SW480 (cell line): ENCODE measurements at regions not wholly inside any gene's neighbourhood (a gene's known extent, or its start where the extent isn't known, plus 50 kb on each side); places are given as distances from the start of the nearest gene placed in this dataset.

ENCODE experiments used
- DNase-seq: peaks from one replicate; pipeline ENCODE4 v3.0.0-alpha.2; 2016; ENCODE audit warnings: low spot score

DNA sequence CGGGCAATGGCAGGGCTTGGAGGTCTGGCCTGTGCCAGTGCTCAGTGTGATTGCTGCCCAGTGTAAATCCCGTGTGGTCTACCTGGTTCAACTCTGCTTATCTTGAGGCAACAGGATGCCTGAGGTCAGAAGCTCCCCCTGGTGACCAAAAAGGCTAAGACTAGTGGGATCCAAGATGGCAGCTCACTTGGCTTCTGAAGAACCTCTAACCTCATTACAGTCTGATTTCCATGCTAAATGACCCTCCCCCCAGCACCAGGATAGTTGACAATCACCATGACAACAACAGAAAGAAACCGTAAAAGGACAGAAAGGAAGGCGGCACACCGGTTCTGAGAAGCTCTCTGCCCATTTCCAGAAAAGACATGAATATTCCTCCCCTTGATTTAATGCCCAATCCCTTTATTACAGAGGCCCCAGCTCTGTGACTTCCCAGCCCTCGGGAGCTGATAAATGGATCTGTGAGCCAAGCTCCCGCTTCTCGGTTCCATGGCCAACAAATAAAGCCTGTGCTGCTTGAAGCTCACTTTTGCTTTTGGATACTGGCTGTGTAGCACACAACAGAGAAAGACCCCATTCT lies 398.4 kb downstream of the CTTN start:
- DNase-seq: peak; percentile 24

DNA sequence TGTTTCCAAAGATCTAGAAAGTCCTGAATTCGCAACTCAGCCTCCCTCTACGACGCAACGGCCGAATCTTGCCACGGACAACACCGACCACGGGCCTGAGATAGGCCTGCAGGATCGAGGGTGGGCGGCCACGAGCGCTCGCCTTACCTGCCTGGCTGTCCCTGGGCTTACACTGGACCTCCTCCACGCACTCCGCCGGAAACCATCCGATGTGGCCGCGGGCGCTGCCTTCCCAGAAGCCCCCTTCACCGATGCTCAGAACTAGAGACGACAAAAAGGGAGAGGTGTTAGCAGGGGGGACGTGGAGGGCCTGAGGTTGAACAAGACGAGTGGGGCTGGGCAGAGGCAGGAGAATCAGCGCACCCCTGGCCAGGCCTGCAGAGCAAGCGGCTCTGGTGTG lies 400.0 kb downstream of the CTTN start:
- no peak for DNase-seq

DNA sequence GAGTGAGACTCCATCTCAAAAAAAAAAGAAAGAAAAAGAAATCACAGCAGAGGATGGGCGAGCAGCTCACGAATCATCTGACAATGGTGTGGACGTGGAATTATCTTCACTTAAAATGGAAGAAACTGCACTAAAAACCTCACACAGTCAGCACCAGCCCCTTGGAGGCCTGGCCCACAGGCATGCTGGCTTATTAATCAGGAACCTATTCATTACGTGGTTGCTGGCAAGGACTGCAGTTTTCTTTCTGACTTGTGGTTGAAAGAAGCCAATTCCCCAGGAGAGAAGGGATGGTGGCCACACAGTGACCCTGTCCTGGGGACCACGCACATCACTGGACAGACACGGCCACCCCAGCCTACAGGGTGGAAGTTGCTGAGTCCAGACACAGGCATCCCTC lies 401.1 kb downstream of the CTTN start:
- DNase-seq: no peak

DNA sequence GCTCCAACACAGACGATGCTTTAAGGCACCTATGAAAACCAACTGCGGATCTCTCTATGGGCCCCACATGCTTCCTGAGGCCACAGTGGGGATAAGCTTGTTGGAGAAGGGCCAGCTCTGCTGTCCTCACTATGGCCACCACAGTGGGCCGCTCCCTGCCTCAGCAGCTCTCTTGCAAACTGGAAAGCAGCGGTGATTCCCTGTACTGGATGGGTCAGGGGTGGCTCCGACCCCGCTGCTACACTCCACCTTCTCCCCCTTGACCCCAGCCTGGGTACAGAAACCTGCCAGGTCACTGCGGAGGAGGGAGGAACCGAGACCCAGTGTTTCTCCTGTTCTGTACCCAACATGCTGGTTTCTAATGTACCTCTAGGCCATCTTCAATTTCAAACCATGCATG lies 403.9 kb downstream of the CTTN start:
- DNase-seq: no peak

DNA sequence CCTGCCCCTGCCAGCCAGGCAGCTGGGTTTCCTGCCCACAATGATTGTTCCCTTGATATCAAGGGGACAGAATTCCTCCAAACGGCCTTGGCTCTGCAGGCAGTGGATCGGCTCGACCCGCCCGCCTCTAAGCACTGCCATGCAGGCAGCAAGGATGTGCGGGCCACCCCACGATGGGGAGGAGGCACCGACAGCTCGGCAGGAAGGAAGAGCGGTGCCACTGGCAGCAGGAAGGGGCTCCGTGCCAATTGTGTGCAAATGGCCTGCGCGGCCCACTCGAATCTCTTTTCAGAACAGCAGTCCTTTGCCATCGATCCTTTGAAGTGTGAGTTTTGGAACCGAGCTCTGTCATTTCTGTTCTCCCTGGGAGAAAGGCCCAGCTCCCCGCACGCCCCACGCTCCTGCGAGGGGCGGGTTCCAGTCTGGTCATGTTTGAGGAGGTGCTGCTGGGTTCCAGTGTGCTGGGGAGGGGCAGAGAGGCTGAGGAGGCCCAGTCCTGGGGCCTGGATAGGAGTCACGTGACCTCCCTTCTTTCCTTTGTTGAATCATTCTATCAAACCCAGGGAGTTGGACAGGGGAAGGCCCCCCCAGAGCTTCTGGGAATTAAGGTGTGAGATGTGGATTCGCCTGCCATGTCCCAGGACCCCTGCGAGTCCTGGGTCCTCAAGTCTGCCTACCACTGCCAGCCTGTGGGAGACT lies 406.0 kb downstream of the CTTN start:
- DNase-seq: no peak

DNA sequence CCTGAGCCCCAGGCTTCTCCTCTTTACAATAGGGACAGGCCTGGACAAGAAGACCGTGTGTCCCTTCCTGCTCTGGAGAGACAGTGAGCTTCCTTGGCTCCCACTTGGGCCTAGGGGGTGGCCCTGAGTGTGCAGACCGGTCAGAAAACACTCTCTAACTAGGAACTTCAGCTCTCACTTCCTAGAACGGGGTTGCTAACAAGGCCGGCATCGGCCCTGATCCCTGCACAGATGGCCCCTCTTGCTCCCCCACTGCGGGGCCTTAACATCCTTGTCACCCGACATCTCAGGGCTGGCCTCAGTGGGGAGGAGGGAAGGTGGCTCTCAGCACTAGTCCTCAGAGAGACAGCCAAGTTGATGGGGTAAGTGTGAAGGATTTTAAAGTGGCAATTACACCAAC lies 406.9 kb downstream of the CTTN start:
- DNase-seq: no peak

DNA sequence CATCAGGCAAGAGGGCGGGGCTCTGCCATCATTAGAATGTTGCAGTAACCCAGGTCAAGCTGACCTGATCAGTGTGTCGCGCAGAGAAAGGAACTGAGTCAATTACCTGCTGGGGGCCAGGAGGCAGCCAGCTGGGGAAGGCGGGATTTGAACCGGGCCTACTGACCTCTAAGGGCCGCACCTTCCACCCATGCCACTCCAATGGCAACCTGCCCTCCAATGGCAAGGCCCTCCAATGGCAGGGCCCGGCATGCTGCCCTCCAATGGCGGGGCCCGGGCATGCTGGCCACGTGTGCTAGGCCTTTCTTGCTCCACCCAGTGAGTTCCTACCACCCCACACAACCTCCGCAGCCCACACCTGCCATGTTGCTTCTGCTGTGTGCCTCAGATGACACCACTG lies 407.6 kb downstream of the CTTN start:
- DNase-seq: no peak

DNA sequence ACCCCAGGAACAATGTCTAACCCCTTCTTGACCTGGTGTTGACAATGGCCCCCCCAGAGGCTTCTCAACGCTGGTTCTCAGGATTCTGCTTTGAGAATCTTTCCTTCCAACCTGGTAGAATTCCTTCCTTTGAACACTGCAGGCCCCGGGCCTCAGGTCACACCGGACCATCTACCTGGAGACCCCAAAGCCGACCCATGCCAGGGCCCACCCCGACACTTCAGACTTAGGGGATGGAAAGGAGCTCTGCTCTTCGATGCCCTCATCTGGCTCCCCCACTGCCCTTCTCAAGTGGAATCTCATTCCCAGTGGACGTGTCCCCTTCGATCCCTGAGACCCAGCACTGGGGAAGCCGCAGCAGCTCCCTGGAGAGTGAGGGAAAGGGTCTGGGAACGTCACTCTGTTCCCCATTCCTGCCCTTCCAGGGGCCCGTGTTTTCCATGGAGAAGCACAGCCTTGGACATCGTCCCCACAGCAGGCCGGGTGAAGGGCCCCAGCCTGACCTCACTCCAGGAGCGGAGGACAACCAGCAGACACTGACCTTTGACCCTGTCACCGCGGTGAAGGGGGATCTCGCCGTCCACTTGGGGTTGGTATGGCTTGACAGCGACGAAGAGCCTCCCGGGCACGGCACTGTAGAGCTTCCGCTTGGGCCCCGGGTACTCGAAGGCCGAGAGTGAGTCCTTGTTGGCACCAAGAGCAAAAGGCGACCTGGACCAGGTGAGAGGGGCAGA lies 408.3 kb downstream of the CTTN start:
- no peak for DNase-seq

DNA sequence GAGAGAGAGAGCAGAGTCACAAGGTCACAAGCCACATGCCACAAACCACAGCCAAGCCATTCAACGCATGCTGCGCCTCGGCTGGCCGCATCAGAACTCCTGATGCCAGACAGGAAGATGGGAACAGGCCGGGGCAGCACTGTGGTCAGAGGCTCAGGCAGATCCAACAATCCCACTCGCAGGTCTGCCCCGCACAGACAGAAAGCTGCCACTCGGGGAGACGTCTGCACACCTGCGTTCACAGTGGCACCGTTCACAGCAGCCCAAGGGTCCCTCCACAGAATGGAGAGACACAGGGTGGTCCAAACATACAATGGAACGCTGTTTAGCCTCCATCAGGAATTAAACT lies 408.8 kb downstream of the CTTN start:
- no peak for DNase-seq

DNA sequence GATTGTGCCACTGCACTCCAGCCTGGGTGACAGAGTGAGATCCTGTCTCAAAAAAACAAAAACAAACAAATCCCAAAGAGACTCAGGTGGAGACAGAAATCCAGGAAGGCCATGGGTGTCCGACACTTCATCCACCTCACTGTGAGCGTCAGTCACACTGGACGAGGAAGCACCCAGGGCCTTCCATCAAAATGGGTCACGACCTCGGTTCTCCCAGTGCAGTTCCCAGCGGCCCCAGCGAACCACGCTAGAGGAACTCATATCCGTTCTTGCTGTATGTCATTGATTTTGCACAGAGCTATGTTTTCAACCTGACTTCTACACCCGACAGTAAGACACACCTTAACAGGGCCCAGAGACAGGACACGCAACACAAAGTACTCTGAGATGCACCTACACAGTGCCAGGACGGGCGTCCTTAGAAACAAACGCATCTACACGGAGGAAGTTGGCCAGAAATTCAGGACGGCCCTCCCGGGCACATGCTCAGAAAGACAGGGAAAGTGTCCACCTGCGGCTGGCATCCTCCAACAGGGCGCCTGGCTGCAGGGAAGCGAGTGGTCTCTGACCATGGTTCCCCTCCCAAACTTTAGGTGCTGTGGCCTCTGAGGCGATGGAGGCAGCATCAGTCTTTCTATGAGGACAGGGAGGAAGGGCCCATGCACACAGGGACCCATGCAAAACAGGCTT lies 410.5 kb downstream of the CTTN start:
- DNase-seq: no peak

DNA sequence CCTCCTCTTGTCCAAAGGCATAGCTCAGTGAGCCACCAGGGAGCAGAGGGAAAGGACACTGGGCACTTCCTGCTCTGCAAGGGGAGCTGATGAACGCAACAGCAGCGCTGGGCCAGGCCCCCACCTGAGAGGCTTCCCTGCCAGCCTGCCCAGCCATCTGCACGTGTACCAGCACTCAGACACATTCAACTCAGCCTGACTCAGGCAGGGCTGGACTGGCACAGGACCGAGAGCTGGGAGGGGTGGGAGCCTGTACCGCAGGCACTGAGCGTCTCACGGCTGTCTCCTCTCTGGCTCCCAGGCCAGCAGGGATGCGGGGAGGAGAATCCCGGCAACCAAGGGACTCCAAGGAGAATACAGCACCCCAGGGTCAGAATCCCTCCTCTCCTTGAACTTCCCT lies 411.8 kb downstream of the CTTN start:
- no peak for DNase-seq

DNA sequence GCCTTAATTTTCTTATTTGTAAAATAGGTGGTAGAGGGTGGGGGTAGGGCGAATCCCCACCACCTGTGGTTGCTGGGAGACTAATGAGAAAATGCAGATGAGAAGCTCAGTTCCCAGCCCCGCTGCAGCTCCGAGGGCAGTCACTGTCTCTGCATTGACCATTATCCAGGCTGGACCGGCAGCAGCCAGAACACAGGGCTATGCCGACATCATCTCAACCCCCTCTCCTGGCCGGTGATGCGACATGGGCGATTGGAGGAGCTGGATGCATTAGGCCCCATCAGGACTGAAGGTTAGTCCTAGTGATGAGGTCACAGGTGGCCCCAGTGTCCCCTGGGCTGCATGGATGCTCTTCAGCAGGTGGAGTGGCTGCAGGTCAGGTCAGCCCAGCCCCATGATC lies 412.4 kb downstream of the CTTN start:
- DNase-seq: no peak

DNA sequence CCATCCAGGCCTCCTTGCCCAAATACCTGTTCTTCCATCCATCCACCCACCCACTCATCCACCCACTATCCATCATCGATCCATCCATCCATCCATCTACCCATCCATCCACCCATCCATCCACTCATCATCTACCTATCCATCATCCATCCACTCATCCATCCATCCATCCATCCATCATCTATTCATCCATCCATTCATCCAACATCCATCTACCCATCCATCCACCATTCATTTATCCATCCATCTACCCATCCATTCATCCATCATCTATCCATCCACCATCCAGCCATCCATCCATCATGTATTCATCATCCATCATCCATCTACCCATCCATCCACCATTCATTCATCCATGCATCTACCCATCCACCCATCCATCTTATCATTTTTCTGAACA lies 413.2 kb downstream of the CTTN start:
- no peak for DNase-seq

DNA sequence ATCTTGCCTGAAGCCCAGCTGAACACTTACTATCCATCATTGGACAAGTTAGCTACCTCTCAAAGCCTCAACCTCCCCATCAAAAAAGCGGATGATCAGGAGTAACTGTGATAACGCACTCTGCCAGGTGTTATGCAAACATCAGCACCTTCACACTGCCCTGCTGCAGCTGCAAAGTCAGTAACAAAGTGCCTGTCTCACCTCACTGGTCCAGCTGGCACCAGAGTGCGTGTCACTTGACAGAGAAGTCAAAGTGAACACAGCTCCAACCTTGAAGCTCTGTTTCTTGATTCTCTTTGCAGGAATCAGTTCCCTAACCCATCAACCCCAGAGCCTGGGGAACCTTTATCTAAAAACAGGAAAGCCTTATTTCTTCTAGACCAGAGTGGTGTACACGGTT lies 413.6 kb downstream of the CTTN start:
- no peak for DNase-seq

DNA sequence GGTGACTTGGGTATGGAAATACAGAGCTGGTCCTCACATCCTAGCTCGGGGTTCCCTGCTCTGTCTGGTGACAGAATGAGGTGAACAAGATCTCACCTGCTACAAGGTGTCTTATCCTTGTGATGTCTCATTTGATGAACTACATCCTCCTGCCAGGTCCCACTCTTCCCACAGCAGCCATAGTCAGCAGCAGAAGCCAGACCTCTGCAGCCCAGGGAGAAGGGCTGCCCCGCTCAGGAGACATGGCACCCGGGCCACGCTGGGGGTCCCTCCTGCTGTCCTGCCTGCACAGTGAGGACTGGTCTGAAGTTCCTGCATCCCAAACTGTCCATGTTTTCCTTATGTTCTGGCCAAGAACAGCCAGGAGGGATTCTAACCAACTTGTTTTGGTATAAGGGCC lies 414.1 kb downstream of the CTTN start:
- DNase-seq: no peak

DNA sequence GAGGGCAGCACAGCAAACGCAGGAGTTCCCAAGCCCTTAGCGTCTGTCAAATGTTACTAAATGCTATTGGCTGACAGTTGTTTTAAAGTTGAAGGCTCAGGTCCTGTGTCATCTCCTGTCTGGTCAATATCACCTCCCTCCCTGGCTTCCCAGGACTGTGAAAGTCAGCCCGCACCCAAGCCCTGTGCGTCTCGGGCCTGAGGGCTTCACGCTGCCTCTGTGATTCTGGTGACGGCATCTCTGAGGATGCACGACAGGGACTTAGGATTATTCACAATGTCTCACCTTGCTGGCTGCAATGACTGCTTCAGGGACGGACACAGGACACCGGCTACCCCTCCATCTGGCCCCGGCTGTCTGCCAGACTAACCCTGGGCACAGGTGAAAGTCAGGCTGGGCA lies 415.3 kb downstream of the CTTN start:
- no peak for DNase-seq

DNA sequence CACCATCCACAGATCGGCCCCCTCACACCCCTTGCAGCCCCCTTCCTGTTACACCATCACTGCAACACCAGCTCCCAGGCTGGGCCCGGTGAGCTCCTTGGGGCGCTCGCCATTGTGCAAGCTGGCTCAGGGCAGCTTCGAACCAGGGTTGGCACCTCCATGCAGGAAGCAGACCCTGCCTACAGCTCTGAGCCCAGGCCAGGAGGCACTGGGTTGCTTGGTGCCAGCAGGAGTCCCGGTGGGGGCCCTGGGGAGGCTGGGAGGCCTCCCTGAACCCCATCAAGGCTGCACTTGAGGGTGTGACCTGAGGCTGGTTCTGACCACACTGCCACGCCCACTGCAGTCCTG lies 417.1 kb downstream of the CTTN start:
- DNase-seq: no peak

DNA sequence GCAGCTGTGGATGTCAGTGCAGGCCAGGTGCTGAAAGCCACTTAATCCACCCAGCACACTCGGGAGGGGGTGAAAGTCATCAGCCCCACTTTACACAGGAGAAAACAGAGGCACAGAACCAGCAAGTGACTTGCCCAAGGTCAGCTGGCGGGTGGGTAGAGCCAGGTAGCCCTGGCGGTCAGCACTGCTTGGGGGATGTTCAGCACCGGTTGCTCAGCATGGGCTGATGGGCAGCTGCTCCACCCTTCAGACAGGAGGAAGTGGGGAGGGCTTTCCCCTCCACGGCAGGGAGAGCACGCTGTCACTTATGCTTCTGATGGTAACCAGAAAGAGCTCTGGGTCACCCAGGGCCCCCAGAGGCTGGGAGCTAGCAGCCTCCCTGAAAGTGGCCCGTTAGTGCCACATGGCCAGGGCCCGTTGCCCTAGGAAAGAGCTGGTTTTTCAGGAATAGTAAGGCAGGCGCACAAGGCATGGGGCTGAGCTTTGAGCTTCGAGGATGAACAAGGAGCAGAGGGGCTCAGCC lies 417.9 kb downstream of the CTTN start:
- no peak for DNase-seq

DNA sequence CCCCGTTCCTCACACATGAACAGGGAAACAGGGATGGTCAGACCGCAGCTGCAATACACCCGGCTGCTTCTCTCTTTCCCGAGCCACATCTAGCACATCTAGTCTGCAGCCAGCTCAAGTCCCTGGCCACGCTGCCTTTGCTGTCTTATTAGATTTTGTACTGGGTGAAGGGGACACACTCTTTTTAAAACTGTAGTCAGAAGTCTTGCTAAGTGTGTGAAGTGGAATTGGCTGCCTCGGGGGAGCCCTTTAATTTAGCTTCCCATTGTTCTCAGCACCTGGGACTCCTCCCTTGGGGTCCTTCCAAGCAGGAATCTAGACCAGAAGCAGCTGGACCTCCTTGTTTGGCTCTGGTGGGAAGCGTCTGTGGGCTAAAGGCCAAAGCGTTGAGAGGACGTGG lies 420.0 kb downstream of the CTTN start:
- DNase-seq: no peak

DNA sequence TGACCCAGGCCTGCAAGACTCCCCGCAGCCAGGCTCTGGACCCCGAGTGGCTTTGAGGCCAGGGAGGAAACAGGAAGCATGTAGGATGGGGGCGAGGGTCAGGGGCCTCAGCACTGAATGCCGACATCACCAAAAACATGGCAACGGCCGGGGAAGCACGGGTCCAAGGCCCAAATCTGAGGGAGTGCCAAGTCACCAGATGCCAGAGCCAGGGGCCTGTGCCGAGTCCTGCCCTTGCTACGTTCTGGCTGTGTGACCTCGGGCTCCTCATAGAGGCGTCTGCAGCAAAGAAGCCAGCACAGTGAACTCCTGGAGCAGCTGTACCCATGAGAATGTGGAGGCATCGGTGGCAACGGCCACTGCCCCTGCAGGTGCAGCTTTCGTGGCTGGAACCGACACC lies 420.7 kb downstream of the CTTN start:
- DNase-seq: no peak

DNA sequence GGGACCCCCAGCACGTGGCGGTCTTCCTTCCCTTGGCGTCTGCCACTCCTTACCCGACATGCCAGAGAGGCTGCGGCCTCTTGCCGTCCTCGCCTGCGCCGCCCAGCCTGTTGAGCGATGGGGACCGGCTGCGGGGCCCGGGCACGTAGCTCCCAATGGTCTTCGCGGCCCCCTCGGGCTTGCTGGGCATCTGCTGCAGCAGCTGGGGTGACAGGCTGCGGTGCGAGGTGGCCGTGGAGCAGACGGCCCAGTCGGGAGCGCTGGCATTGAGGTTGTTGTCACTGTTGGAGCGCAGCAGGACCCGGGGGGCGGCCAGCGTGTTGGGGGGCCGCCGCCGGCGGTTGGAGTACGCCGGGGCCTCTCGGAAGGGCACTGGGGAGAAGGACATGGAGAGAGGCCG lies 422.0 kb downstream of the CTTN start:
- DNase-seq: no peak

DNA sequence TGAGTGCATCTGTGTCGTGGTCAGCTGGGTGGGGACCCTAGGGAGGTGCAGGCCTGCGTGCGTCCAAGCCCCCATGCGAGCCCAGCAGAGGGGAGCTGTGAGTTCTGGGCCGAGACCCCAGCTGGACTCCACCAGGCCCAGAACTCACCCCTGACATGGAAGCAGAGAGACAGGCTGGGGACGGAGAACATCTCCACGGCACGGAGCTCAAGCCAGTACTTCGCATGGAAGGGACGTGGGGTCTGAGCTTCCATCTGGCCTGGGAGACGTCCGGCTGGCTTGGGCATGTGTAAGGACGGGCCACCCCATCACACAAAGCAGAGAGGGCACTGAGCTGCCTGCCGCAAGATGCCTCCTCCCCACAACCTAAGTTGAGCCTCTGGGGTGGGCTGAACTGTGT lies 422.4 kb downstream of the CTTN start:
- no peak for DNase-seq

DNA sequence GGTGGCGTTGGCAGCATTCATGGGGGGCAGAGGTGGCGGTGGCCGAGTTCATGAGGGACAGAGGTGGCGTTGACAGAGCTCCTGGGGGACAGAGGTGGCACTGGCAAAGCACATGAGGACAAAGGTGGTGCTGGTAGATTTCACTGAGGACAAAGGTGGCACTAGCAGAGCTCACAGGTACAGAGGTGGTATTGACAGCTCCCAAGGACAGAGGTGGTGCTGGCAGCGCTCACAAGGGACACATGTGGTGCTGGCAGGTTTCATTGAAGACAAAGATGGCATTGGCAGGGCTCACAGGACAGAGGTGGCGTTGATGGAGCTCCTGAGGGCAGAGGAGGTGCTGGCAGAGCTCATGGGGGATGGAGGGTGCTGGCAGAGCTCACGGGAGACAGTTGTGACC lies 425.4 kb downstream of the CTTN start:
- no peak for DNase-seq
